ENCODE measurements at regions not wholly inside any gene's neighbourhood (a gene's known extent, or its start where the extent isn't known, plus 50 kb on each side); places are given as distances from the start of the nearest gene placed in this dataset.
A peak's percentile ranks its signal among the peaks of the same experiment; 100 is the strongest.

DNA sequence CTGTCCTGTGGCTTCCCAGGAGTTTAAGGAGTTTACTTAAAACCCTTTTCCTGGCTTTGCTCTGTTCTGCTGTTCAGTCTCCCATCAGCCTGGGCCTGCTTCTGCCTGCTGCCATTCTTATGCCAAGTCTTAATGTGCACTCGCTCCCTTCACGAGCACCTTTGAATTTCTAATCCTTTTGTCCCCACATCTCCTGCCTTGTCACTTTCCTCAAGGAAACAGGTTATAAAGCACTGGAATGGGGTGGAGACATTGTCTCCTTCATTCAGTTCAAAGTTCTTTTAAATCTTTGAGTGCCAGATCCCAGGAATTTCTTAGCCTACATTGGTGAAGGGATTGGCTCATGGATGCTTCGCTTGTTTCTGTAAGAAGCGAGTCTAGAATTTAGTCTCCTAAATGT is 87.2 kb upstream of the LIFR start:
- no peak for DNase-seq (ENCODE audit: low spot score)

DNA sequence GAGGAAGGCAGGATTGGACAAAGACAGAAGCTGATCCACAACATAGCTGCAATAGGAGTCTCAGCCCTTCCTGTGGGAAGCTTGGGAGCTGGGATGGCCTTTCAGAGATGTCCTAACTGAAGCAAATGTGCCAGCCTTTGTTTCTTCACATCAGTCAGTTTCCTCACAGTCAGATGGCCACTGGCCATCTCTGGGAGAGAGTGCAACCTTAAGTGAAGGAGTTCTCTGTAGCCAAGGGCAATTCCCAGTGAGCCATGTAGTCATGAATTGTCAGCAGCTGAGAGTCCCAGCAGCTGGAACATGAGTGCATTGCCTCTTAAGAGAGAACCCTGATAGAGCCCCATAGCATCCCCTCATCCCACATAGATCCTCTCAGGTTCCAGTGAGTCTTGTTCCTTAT is 89.1 kb upstream of the LIFR start:
- no peak for DNase-seq (ENCODE audit: low spot score)

DNA sequence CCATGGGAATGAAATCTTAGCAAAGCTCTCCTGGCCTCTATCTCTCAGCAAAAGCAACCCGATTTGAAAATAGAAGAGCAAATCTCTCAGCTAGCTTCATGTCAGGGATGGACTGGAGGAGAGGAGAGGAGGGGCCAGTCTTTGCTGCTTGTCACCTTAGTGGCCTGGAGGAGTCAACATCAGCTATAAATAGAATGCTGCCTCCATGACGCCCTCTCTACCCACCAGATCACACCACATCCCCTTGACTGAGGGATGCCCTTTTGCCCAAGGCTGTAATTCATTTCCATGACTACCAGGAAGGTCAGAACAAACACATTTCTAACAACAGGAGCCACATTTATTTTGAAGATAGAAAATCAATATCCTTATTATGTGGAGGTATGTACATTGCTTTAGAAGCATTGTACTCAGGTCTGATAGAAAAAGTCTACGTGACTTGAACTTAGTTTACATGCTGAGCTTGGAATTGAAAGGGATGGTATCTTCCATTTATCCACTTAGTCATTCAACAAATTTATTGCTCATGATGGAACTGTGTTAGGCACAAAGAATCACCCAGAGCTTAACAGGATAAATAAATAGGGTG is 92.4 kb upstream of the LIFR start:
- no peak for DNase-seq (ENCODE audit: low spot score)

DNA sequence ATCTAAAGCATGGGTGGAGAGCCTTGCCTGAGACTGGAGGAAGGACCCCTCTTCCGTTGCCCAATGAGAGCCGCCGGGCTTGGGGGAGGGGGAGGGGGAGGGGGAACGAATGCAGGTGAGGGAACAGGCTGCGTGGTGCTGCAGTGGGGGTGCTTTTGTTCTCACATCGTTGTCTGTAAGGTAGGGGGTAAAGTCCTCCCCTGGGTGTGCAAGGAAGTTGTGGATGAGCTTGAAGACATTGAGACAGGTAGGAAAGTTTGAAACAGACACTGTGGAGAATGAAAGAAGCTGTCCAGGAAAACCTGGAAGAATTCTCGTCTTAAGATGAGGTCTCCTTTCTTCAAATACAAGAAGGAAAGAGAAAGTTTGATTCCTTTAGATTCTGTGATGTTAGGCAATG is 94.1 kb upstream of the LIFR start:
- DNase-seq (ENCODE audit: low spot score): no peak

DNA sequence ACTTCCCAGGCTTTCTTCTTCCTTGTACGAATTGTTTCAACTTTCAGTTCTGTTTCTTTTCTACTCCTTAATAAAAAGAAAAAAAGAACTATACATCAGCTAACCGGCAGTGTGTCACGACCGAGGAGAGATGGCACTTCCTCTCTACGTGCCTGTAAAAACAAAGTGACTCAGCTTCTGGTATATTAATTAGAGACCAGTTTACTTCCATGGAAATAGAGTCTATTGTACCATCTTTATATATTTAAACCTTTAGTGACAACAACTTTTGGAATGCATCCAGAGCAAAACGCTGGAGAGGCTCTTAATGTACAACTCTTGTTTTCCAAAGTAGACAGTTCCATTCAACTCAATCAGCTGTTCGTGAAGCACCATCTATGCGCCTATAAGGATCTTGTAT is 94.5 kb upstream of the LIFR start:
- no peak for DNase-seq (ENCODE audit: low spot score)

DNA sequence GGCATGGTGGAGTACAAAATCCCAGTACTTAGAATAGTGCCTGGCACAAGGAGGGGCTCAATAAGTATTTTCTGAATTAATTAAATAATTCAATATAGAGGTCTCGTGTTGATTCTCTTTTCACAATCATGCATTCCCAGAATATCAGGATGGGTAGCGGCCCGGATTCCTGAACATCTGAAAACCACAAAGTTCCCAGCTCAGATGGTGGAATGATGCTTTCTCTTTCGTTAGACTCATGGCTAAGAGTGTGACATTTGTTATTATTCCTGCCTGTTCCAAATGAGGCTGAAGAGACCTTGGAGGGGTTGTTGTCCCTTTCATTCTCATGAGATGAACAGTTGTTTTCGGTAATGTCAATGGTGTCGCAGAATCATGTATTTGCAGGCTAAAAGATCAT is 95.4 kb upstream of the LIFR start:
- no peak for DNase-seq (ENCODE audit: low spot score)

DNA sequence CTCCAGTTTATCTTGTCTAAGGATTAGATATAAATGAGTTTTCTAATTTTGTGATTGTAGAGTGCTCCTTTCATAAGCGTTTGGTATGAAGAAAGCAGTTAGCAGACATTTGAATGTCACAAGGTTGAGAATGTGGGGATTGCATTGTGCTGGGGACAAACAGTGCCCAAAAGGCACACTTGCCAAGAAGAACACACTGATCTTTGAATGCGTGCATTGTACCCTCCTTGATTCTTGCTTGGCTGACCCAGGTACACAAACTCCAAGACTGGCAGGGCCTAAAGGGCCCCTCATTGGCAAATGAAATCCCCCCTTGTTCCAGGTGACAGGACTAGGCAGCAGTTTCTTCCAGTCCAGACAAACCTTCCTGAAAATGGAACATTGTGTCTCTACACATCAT is 96.9 kb upstream of the LIFR start:
- DNase-seq (ENCODE audit: low spot score): no peak

DNA sequence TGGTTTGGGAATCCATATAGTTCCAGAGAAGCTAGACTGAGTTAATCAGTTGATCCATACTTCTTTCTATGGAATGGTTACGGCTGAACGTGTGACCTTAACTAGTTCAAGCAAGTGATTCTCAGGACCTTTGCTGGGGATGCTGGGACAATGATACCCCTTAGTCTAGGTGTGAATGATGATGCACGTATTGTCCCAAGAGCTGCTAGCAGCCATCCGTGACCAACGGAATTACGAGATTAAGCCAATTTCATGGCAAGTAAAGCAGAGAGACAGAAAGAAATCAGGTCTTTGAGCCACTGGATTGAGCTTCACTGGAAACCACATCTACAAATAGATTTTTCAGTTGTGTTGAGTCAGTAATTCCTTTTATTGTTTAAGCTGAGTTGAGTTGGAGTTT is 99.2 kb upstream of the LIFR start:
- DNase-seq (ENCODE audit: low spot score): no peak

DNA sequence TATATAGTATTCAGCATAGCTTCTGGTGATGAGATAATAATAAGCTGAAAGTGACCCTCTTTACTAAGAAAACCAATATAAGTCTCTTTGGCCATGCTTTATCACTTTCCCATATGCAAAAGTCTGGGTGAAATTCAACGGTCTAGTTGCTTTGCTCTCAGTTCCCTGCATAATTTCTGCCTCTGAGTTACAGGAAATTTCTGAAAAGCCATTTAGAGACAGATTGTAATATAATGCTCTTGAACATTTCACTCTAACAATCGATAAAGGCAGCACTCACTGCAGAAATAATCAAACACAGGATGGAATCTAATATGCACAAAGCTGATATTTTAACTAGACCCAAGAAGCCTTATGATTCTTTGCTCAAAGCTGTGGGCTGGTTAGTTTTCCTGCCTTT is 100.1 kb upstream of the LIFR start:
- no peak for DNase-seq (ENCODE audit: low spot score)

DNA sequence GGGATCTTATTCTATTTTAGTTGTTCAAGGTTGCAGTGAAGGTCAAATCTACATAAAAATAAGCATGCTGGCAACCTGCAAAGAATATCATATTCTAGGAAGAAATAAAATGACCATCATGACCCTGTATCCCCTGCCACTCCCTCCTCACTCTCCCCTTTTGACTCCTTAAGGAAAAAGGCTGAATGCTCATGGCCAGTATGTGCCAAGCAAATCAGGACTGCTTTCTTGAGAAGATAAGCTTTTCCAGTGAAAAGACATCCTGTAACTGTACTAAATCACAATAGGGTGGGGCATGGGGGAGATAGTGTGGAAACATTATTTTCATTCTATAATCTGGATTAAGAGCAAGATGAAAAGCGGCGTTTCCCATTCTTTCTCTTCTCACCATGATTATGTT is 100.6 kb upstream of the LIFR start:
- DNase-seq (ENCODE audit: low spot score): no peak

DNA sequence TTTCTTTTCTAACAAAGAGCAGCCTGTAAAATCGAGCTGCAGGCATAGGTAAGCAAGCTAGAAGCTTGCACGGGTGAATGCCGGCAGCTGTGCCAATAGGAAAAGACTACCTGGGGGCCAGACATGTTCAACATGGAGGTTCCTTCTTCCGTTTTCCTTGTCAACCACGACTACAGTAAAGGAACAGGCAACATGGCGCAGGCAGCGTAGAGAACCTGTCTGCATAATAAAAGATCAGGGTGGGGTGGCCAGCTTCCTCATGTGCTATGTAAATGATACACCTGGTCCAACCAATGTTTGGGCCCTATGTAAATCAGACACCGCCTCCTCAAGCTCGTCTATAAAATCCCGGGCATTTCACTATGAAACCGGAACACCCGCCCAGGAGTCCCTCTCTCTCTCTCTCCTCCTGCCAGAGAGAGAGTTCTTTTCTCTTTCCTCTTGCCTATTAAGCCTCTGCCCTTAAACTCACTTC is 103.8 kb upstream of the LIFR start:
- peak; percentile 52 for DNase-seq (ENCODE audit: low spot score)

DNA sequence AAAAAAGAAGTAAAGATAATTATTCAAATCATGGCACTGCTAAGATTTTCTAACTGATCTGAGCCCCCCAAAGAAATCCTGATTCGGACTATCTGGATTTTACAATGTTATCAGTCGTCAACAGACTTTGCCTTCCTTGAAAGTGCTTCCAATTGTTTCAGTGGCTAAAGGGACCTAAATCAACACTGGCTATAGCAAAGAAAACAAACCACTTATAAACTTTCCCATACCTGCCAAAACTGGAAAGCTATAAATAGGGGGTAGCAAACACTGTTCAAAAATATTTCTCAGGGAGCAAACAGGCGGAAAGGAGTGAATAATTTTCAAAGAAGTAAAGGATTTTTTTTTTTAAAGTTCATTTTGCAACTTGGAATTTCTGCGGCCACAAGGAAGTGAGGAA is 105.6 kb upstream of the LIFR start:
- DNase-seq (ENCODE audit: low spot score): no peak

DNA sequence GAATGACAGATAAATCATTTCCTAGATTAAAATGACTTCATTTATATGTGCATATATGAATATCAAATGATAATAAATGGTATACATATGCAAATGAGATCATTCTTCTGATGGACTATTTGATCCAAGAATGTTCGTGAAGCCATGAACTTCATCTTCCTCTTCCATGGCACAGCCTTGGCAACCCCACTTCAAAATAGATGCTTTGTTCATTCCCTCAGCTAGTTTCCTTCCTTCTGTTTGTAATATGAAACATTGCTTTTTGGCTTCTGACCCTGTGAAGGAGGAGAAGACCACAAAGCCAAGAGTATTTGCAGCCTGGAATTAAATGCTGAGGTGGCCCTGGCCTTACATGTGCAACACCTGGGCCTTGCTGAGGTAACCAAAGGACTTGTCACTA is 106.8 kb upstream of the LIFR start:
- no peak for DNase-seq (ENCODE audit: low spot score)

DNA sequence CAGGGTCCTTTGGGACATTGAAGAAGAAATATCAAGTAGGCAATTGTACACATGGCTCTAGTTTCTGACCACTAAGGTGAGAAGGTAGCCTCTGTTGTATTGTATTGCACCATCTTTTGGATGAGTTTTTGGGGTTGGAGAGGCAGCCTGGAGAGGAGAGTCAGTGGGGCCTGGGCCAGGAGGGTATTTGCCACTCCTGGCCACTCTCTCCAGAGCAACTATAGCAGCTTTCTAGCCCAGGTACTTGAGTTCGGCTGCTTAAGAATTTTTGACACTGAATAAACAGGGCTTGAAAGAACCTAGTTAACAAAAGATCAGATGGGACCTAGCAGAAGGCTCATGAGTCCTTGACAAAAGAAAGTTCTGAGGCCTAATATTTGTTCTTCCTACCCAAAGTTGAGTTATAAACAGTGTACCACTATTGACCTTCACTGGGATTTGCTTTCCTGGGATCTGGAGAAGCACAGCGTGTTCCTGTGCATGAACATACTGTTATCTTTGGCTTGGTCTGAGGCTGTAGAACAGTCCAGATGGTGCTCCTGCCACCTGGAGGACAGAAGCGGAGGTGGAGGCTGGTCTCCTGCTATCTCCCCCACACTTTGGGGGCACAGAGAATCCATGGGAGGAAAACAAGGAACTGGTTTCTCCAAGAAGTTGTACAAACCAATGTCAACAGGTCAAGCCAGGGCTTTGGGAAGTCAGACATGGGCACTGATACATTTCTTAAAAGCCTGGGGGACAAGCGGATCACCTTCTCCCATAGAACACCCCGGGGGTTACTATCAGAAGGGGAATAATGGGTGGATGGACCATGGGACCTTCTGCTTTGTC is 110.4 kb upstream of the LIFR start:
- peak; percentile 39 for DNase-seq (ENCODE audit: low spot score)

DNA sequence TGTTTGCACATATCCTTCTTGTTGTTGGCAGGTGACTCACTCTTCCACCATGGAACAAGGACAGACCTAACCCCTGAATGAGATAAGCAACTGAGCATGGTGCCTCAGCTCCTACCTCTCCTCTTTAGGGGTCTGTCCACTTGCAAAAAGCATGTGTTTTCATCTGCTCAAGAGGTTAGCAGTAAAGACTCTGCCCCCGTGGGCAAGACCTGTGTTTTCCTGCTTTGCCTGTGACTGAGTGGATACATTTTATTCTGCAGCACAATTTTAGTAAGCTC is 111.0 kb upstream of the LIFR start:
- DNase-seq (ENCODE audit: low spot score): no peak

DNA sequence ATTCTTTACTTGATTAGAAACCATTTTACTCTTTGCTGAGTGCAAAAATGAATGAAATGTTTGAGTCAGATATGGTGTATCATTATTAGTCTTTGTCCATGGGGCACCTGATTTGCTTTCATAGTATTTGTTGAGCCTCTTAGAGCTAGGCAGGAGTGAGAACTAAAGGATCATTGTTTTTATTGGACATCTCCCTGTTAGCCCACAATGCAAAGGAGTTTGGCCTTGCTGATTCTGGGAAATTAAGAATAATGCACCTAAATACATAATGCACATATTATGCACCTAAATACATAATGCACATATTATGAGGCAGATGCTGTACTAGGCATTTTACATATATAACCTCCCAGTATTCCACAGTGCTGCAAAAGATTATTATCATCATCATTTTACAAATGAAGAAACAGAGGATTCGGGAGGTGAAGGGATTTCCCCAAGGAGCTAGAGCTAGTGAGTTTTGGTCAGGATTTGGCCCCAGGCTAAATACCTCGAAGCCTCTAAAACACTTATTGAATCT is 113.0 kb upstream of the LIFR start:
- no peak for DNase-seq (ENCODE audit: low spot score)

DNA sequence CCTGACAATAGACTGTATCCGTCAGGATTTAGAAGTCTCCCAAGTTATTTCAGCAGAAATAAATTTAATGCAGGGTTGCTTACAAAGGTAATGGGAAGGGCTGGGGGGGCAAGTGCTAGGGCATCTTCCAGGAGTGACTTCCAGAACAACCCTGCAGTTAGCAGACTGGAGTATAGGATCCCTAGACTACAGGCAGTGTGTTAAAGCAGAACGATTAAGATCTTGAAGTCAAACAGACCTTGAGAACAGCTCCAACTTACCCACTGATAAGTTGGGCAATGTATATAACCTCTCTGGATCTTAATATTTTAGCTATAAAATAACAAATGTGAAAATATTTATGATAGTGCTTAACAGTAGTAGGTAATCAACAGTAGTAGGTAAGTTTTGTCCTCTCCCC is 113.6 kb upstream of the LIFR start:
- no peak for DNase-seq (ENCODE audit: low spot score)

DNA sequence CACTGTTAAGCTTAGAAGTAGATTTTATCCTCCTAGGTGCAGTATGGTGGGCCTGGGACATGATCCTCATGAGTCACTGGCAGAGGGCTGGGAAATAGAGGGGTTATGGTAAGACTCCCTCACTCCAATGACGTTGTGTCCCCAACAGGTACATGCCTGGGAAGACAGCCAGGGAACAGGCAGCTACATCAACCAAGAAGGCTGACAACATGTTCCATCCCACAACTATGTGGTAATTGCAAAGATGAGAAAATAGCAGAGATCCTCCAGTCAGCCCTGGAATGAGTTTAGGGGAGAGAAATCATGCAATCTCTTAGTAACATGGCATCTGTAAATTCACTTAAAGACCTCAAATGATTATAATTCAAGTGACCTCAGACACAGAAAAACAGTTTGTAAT is 114.4 kb upstream of the LIFR start:
- DNase-seq (ENCODE audit: low spot score): no peak

DNA sequence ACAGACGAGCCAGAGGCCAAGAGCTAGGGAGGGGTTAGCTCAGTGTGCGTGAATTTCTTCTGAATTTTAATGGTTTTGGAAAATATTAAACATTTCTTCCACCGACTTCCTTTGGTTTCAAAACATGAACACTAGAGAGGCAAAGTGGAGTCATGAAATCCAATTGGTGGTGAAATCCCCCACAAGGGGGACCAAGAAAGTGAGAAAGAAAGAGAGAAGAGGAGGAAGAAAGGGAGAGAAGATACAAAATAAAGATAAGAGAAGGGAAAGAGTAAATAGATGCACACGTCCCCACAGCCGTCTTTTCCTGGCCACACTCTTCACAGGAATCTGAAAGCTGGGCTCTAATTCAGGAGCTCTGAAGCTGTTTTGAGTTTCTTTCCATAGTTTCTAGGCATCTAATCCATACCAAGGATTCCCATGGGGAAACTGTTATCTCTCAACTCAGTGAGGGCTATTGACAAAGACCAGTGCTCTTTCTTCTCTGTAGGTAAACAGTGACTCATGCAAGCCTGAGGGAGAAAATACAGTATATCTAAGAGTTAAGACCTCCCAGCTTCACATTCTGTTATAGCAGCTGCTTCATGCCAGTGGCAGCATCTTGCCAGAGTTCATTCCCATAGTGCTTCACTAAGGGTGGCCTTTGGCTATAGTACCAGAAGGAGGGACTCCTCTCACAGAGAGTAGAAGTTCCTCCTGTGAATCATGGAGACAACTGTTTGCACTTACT is 115.8 kb upstream of the LIFR start:
- DNase-seq (ENCODE audit: low spot score): no peak

DNA sequence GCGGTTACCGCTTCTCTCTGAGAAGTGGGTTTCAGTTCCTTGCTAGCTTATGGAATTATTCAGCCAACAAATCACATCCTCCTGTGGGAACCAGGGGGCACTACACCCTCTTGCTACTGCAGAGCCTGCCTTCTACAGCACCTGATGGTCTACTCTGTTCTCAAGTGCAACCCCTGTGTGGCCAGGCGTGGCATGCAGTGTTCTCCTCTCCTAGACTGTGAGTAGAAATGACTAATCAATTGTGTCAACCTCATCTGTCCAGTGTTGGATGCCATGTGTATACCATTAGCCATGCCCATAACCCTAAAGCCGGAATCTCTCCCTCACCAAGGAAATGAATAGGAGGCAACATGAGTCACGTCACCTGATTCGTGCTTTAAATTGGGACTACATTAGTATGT is 117.2 kb upstream of the LIFR start:
- no peak for DNase-seq (ENCODE audit: low spot score)

DNA sequence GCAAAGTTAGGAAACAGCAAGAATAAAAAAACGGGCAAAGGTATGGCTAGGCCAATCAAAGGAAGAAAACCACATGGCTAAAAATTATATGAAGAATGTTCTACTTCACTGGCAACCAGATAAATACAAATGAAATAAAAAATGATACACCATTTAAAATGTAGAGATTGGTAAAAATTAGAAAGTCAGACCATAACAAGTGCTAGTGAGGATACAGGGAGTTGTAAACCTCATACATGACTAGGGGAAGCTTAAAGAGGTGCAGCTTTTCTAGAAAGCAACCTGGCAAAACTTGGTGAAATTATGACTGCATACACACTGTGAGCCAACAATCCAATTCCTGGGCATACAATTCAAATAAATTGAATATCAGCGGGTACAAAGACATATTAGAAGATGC is 119.0 kb upstream of the LIFR start:
- DNase-seq (ENCODE audit: low spot score): no peak

DNA sequence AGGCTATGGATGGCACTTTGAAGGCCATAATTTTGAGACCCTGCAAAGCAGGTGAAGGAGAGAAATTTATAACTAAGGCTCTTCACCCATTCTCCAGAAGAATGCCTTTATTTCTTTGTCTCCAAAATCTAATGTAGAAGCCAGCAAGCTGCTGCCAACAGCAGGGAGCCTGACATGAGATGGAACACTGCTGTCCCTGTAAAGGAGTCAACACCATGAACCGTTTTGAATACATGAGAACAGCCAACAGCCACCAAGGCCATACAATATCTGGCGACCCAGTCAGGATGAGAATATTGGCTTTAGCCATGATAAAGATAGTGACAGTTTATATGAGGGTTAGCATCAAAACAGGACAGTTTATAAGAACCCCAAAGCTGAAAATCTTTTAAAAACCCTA is 121.2 kb upstream of the LIFR start:
- no peak for DNase-seq (ENCODE audit: low spot score)

DNA sequence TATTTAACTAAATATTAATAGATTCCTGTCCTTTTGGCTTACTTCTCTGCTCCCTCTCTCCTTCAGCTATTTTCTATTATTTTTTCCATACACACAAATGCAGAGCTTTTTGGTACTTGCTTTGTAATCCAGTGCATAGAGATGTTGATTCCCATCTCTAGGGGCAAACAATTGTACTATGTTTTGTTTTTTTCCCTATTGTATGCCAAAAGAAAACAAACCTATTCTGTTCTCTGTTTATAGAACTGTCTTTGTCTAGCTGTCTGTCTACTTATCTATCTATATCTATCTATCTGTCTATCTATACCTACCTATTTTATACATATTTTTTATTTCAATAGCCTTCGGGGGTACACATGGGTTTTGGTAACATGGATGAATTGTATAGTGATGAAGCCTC is 121.6 kb upstream of the LIFR start:
- no peak for DNase-seq (ENCODE audit: low spot score)
